Astrocyte (in vitro differentiated cells and primary cell): ENCODE measurements at regions not wholly inside any gene's neighbourhood (a gene's known extent, or its start where the extent isn't known, plus 50 kb on each side); places are given as distances from the start of the nearest gene placed in this dataset.

Experiments used
- DNase-seq: peaks from one replicate; pipeline ENCODE4 v3.0.0-alpha.2; 2010; ENCODE audit warnings: low read depth
- FAIRE-seq: peaks from 2 replicates; lab custom pipeline; 2011; peaks lifted over from hg19 to GRCh38; lab: Jason Lieb, UNC
- H2AFZ ChIP-seq: 2 replicates; pipeline ENCODE4 v1.6.0; 2012; ENCODE audit warnings: low read depth, low read length, inconsistent platforms
- H3K27ac ChIP-seq: 2 replicates; pipeline ENCODE4 v1.5.1; 2011; ENCODE audit warnings: low read depth, low read length, inconsistent platforms
- H3K27me3 ChIP-seq: 2 replicates; pipeline ENCODE4 v1.6.0; 2011; ENCODE audit warnings: low read length, inconsistent platforms; ENCODE audit not compliant: insufficient read depth
- H3K36me3 ChIP-seq: 2 replicates; pipeline ENCODE4 v1.5.1; 2011; ENCODE audit warnings: low read length, inconsistent platforms; ENCODE audit not compliant: insufficient read depth
- H3K4me1 ChIP-seq: 2 replicates; pipeline ENCODE4 v1.5.1; 2011; ENCODE audit warnings: low read length, inconsistent platforms; ENCODE audit not compliant: insufficient read depth
- H3K4me2 ChIP-seq: 2 replicates; pipeline ENCODE4 v1.6.0; 2012; ENCODE audit warnings: low read length, inconsistent platforms
- H3K4me3 ChIP-seq: 2 replicates; pipeline ENCODE4 v1.5.1; 2011; ENCODE audit warnings: low read depth, mild to moderate bottlenecking, low read length, inconsistent platforms; ENCODE audit not compliant: insufficient read depth
- H3K79me2 ChIP-seq: 2 replicates; pipeline ENCODE4 v1.6.0; 2012; ENCODE audit warnings: mild to moderate bottlenecking, low read length, inconsistent platforms; ENCODE audit not compliant: insufficient read depth
- H3K9ac ChIP-seq: 2 replicates; pipeline ENCODE4 v1.6.0; 2012; ENCODE audit warnings: mild to moderate bottlenecking, low read length, inconsistent platforms
- H3K9me3 ChIP-seq: 2 replicates; pipeline ENCODE4 v1.5.1; 2012; ENCODE audit warnings: low read depth, mild to moderate bottlenecking, low read length, inconsistent platforms; ENCODE audit not compliant: insufficient read depth
- H4K20me1 ChIP-seq: 2 replicates; pipeline ENCODE4 v1.6.0; 2012; ENCODE audit warnings: low read length, inconsistent platforms; ENCODE audit not compliant: insufficient read depth
- H3K27ac Mint-ChIP-seq: one replicate; pipeline ENCODE4 v1.8.0; 2021; ENCODE audit warnings: mild to moderate bottlenecking, mixed read lengths; ENCODE audit not compliant: unreplicated experiment
- H3K27me3 Mint-ChIP-seq: one replicate; pipeline ENCODE4 v1.8.0; 2021; ENCODE audit warnings: low read depth, mixed read lengths; ENCODE audit not compliant: unreplicated experiment
- H3K36me3 Mint-ChIP-seq: one replicate; pipeline ENCODE4 v1.8.0; 2021; ENCODE audit warnings: low read depth, mixed read lengths; ENCODE audit not compliant: unreplicated experiment
- H3K4me1 Mint-ChIP-seq: one replicate; pipeline ENCODE4 v1.8.0; 2021; ENCODE audit warnings: low read depth, mixed read lengths; ENCODE audit not compliant: unreplicated experiment
- H3K4me3 Mint-ChIP-seq: one replicate; pipeline ENCODE4 v1.8.0; 2021; ENCODE audit warnings: mild to moderate bottlenecking, moderate library complexity, mixed read lengths; ENCODE audit not compliant: unreplicated experiment
- H3K9me3 Mint-ChIP-seq: one replicate; pipeline ENCODE4 v1.8.0; 2021; ENCODE audit warnings: mild to moderate bottlenecking, mixed read lengths; ENCODE audit not compliant: unreplicated experiment
- EZH2 ChIP-seq: IDR thresholded peaks from 2 replicates; pipeline ENCODE4 v1.6.1; 2012; ENCODE audit warnings: mild to moderate bottlenecking, low read length, inconsistent platforms; ENCODE audit not compliant: insufficient read depth
- TF ChIP-seq, protein P1 (sequence below): IDR thresholded peaks from 2 replicates; pipeline ENCODE4 v1.5.1; 2011; ENCODE audit warnings: low read depth, mild to moderate bottlenecking, inconsistent platforms, low read length, moderate library complexity; ENCODE audit not compliant: insufficient read depth

GRCh38 chr9:1202512-1203280, 152.5 kb downstream of the DMRT2 start:
- Mint-ChIP-seq H3K27ac (no peak overlapping the region), H3K36me3 (no peaks in the 10 kb centered on the region), H3K27me3 (peaks cover 9% of the 10 kb centered on the region), H3K4me3 (no peak overlapping the region), H3K4me1 (peaks cover 13% of the 10 kb centered on the region), H3K9me3 (no peaks in the 10 kb centered on the region)
- no peak overlapping the region for H3K27ac ChIP-seq
- no peak for DNase-seq
- no peaks in the 10 kb centered on the region for H3K36me3 ChIP-seq
- no peaks in the 10 kb centered on the region for H3K4me1 ChIP-seq
- no peak overlapping the region for H3K9ac ChIP-seq
- H3K4me2 ChIP-seq, result no peak overlapping the region
- H3K4me3 ChIP-seq, result no peak overlapping the region
- no peak for TF ChIP-seq EZH2
- TF ChIP-seq, protein P1, sequence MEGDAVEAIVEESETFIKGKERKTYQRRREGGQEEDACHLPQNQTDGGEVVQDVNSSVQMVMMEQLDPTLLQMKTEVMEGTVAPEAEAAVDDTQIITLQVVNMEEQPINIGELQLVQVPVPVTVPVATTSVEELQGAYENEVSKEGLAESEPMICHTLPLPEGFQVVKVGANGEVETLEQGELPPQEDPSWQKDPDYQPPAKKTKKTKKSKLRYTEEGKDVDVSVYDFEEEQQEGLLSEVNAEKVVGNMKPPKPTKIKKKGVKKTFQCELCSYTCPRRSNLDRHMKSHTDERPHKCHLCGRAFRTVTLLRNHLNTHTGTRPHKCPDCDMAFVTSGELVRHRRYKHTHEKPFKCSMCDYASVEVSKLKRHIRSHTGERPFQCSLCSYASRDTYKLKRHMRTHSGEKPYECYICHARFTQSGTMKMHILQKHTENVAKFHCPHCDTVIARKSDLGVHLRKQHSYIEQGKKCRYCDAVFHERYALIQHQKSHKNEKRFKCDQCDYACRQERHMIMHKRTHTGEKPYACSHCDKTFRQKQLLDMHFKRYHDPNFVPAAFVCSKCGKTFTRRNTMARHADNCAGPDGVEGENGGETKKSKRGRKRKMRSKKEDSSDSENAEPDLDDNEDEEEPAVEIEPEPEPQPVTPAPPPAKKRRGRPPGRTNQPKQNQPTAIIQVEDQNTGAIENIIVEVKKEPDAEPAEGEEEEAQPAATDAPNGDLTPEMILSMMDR, result no peak
- peaks cover 5% of the 10 kb centered on the region for H3K9me3 ChIP-seq
- FAIRE-seq, result no peak
- H2AFZ ChIP-seq, result no peak overlapping the region
- H3K27me3 ChIP-seq, result no peaks in the 10 kb centered on the region
- no peaks in the 10 kb centered on the region for H4K20me1 ChIP-seq
- no peaks in the 10 kb centered on the region for H3K79me2 ChIP-seq

DNA sequence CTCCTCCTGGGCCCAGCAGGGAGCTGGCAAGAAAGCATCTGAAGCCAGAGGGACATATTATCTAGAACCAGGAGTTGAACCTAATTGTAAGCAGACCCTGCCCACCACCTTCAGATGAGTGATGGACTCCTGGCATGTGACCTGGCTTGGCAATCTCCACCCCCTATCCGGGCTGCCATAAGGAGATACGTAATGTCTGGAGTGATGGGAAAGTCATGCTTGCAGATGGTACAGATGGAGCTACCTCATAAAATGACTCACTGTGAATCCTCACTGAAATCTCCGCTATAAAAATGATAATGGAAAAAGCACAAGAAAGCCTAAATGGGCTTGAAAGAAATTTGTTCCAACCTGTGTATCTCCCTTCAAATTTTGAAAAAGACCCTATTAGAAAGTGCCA, 157.5 kb downstream of the DMRT2 start:
- H3K27ac Mint-ChIP-seq, result peak overlapping the region; percentile 95
- H3K4me2 ChIP-seq, result peak overlapping the region; percentile 55

More for the DNA sequence above, 157.5 kb downstream of the DMRT2 start:
- Histone ChIP-seq H3K79me2 (no peaks in the 10 kb centered on the region), H3K27ac (peak overlapping the region; percentile 79), H3K27me3 (no peaks in the 10 kb centered on the region), H3K4me3 (no peak overlapping the region), H2AFZ (no peak overlapping the region), H3K9ac (peak overlapping the region; percentile 63), H3K9me3 (peaks cover 2% of the 10 kb centered on the region), H3K36me3 (no peaks in the 10 kb centered on the region), H4K20me1 (no peaks in the 10 kb centered on the region), H3K4me1 (no peaks in the 10 kb centered on the region)
- H3K36me3 Mint-ChIP-seq, result no peaks in the 10 kb centered on the region
- H3K9me3 Mint-ChIP-seq, result peaks cover 4% of the 10 kb centered on the region
- DNase-seq (peak; percentile 31), FAIRE-seq (no peak)
- H3K4me1 Mint-ChIP-seq, result peaks cover 21% of the 10 kb centered on the region
- no peak overlapping the region for H3K4me3 Mint-ChIP-seq
- no peak for TF ChIP-seq EZH2
- TF ChIP-seq, protein P1, result no peak
- H3K27me3 Mint-ChIP-seq, result no peaks in the 10 kb centered on the region
